GM12878 (cell line): ENCODE measurements at regions not wholly inside any gene's neighbourhood (a gene's known extent, or its start where the extent isn't known, plus 50 kb on each side); places are given as distances from the start of the nearest gene placed in this dataset.

Experiments
- ATAC-seq: fragments of 200-7000 bp; cut with Tn5 transposase; 3 replicates; pipeline ENCODE4 v1.9.1; 2020; ENCODE audit warnings: mild to moderate bottlenecking, moderate library complexity
- BruUV-seq: library from RNA; stranded (reverse); fragments of 400-500 nt; replicated peaks from 2 replicates; lab custom pipeline; 2021; lab: Mats Ljungman, UMichigan
- CTCF ChIA-PET: fragments of 300-600 bp; sonication (Branson Sonifier 250); formaldehyde crosslinking; extraction: SDS; loops from one replicate; lab custom pipeline; 2021; ENCODE audit warnings: inconsistent platforms; lab: Yijun Ruan, JAX
- POLR2A ChIA-PET: fragments of 350-600 bp; formaldehyde crosslinking; extraction: SDS; loops from one replicate; lab custom pipeline; 2021; ENCODE audit warnings: inconsistent platforms; lab: Charles Lee
- RAD21 ChIA-PET: fragments of 300-600 bp; sonication (Branson Sonifier 250); formaldehyde crosslinking; loops from one replicate; lab custom pipeline; 2023; ENCODE audit warnings: antibody characterized with exemption; ENCODE audit not compliant: unreplicated experiment; lab: Charles Lee
- SMC1A ChIA-PET: fragments of 300-600 bp; sonication (Branson Sonifier 250); formaldehyde crosslinking; loops from one replicate; lab custom pipeline; 2023; ENCODE audit not compliant: unreplicated experiment, uncharacterized antibody; lab: Charles Lee
- DNase-seq: peaks from one replicate; pipeline ENCODE4 v3.0.0-alpha.2; 2011; ENCODE audit warnings: low read depth, low spot score
- FAIRE-seq: peaks from 3 replicates; lab custom pipeline; 2011; peaks lifted over from hg19 to GRCh38; lab: Jason Lieb, UNC
- H2AFZ ChIP-seq: 2 replicates; pipeline ENCODE4 v1.6.0; 2011; ENCODE audit warnings: low read depth, low read length, control low read depth; ENCODE audit not compliant: control insufficient read depth
- H3K27ac ChIP-seq: 2 replicates; pipeline ENCODE4 v1.5.1; 2011; ENCODE audit warnings: control low read depth; ENCODE audit not compliant: control insufficient read depth, insufficient read depth
- H3K27me3 ChIP-seq, 2 experiments: replicated peaks in 1 of 2; 2 replicates each; pipeline versions ENCODE4 v1.6.0 to v1.6.1; 2011; ENCODE audit warnings: low read length in 1 of 2; ENCODE audit not compliant: control insufficient read depth in 2 of 2, insufficient read depth in 2 of 2
- H3K36me3 ChIP-seq, 2 experiments: 2 replicates each; pipeline ENCODE4 v1.5.1; 2011; ENCODE audit warnings: low read length in 1 of 2; ENCODE audit not compliant: control insufficient read depth in 2 of 2, insufficient read depth in 2 of 2
- H3K4me1 ChIP-seq: 2 replicates; pipeline ENCODE4 v1.6.1; 2011; ENCODE audit warnings: mild to moderate bottlenecking, low read length, moderate library complexity, mixed read lengths; ENCODE audit not compliant: control insufficient read depth, insufficient read depth
- H3K4me2 ChIP-seq: 2 replicates; pipeline ENCODE4 v1.6.0; 2011; ENCODE audit warnings: control low read depth; ENCODE audit not compliant: control insufficient read depth, insufficient read depth
- H3K4me3 ChIP-seq: fragments of 200-600 bp; sonication (generic); 2 replicates; pipeline ENCODE4 v1.5.1; 2016
- H3K79me2 ChIP-seq: 2 replicates; pipeline ENCODE4 v1.6.0; 2011; ENCODE audit warnings: low read length; ENCODE audit not compliant: control insufficient read depth, insufficient read depth
- H3K9ac ChIP-seq: 2 replicates; pipeline ENCODE4 v1.8.0; 2011; ENCODE audit warnings: low read length, control low read depth, mixed read lengths; ENCODE audit not compliant: control insufficient read depth, insufficient read depth
- H3K9me3 ChIP-seq: replicated peaks from 3 replicates; pipeline ENCODE4 v1.5.1; 2011; ENCODE audit warnings: mild to moderate bottlenecking, low read length; ENCODE audit not compliant: control insufficient read depth, insufficient read depth
- H4K20me1 ChIP-seq: 2 replicates; pipeline ENCODE4 v1.6.0; 2011; ENCODE audit not compliant: control insufficient read depth, insufficient read depth
- CEBPZ ChIP-seq: fragments of 150-350 bp; IDR thresholded peaks from 2 replicates; pipeline ENCODE4 v1.6.1; 2016; ENCODE audit warnings: low read depth, low read length
- CHD2 ChIP-seq: IDR thresholded peaks from 2 replicates; pipeline ENCODE4 v1.6.1; 2011; ENCODE audit warnings: low read depth, low read length, improper control_type of control experiment, borderline replicate concordance
- ELK1 ChIP-seq: IDR thresholded peaks from 2 replicates; pipeline ENCODE4 v1.6.1; 2012; ENCODE audit warnings: low read depth, low read length, improper control_type of control experiment
- MTA3 ChIP-seq: IDR thresholded peaks from 2 replicates; pipeline ENCODE4 v1.6.1; 2012; ENCODE audit warnings: low read length, inconsistent platforms, borderline replicate concordance
- NFYB ChIP-seq: IDR thresholded peaks from 2 replicates; pipeline ENCODE4 v1.6.1; 2011; ENCODE audit warnings: low read depth, mild to moderate bottlenecking, low read length, improper control_type of control experiment, moderate library complexity; ENCODE audit not compliant: insufficient read depth
- NKRF ChIP-seq: fragments of 450-650 bp; conservative IDR thresholded peaks from 2 replicates; pipeline ENCODE4 v1.6.1; 2017; ENCODE audit warnings: mild to moderate bottlenecking, moderate library complexity
- PML ChIP-seq: IDR thresholded peaks from 2 replicates; pipeline ENCODE4 v1.6.1; 2012; ENCODE audit warnings: low read length, inconsistent platforms
- PRDM15 ChIP-seq: fragments of 450-650 bp; formaldehyde crosslinking; IDR thresholded peaks from 2 replicates; pipeline ENCODE4 v1.4.0; 2020; ENCODE audit warnings: mild to moderate bottlenecking, moderate library complexity
- RUNX3 ChIP-seq: IDR thresholded peaks from 2 replicates; pipeline ENCODE4 v1.6.1; 2012; ENCODE audit warnings: low read length, inconsistent platforms
- SKIL ChIP-seq: fragments of 450-650 bp; IDR thresholded peaks from 2 replicates; pipeline ENCODE4 v1.6.1; 2017; ENCODE audit warnings: mild to moderate bottlenecking, low read depth, inconsistent platforms; ENCODE audit not compliant: poor library complexity, severe bottlenecking
- SMAD1 ChIP-seq: fragments of 450-650 bp; IDR thresholded peaks from 2 replicates; pipeline ENCODE4 v1.6.1; 2018; ENCODE audit warnings: mild to moderate bottlenecking, low read depth; ENCODE audit not compliant: partially characterized antibody
- ZNF207 ChIP-seq: fragments of 450-650 bp; IDR thresholded peaks from 2 replicates; pipeline ENCODE4 v1.6.1; 2014; ENCODE audit warnings: antibody characterized with exemption, mild to moderate bottlenecking, borderline replicate concordance
- WGBS: methylation state at CpG from one replicate; pipeline ENCODE4 v1.1.6; 2016; ENCODE audit warnings: low lambda C conversion rate; ENCODE audit not compliant: insufficient replicate concordance, insufficient coverage; ENCODE audit errors: missing lambda C conversion rate; 5-methylcytosine and 5-hydroxymethylcytosine counted together
- in situ Hi-C: fragments of 300-500 bp; cut with MboI; formaldehyde crosslinking; loops from 9 replicates; pipeline ENCODE4 v1.14.3; 2018; ENCODE audit warnings: mixed read lengths
- intact Hi-C: fragments of 100-400 bp; cut with micrococcal nuclease; formaldehyde crosslinking; loops from one replicate; pipeline ENCODE4 v1.14.2; 2022; ENCODE audit not compliant: unreplicated experiment

- Histone ChIP-seq H3K36me3 (no peaks in the 10 kb centered on the region), H3K4me1 (no peaks in the 10 kb centered on the region), H3K79me2 (no peaks in the 10 kb centered on the region), H3K9me3 (no peaks in the 10 kb centered on the region; the same call in 2 of the 3 replicates), H3K4me2 (no peak overlapping the region), H3K27ac (no peak overlapping the region), H3K27me3 (no peaks in the 10 kb centered on the region), H3K9ac (no peak overlapping the region), H2AFZ (no peak overlapping the region), H4K20me1 (no peaks in the 10 kb centered on the region), H3K4me3 (no peak overlapping the region)
- intact Hi-C loops = no loop called here
- ChIA-PET CTCF (no interaction called here), POLR2A (no interaction called here), RAD21 (no interaction called here), SMC1A (no interaction called here)
- BruUV-seq = no TSS peak
- DNase-seq (no peak), FAIRE-seq (no peak), ATAC-seq (no peak)
- in situ Hi-C loops = no loop called here
- 0% methylated on average over 1 of the region's 1 CpG for WGBS
- TF ChIP-seq PRDM15 (CRISPR knock-in tag) (no peak), SKIL (no peak), ZNF207 (no peak), PML (no peak), NFYB (no peak), CEBPZ (no peak), MTA3 (no peak), RUNX3 (no peak), NKRF (no peak), ELK1 (no peak), SMAD1 (no peak), CHD2 (no peak)
These were observed 348.2 kb downstream of the IRX2 start for GRCh38 chr5:2403296-2403695.
